HG02870 (cell line): ENCODE measurements at regions not wholly inside any gene's neighbourhood (a gene's known extent, or its start where the extent isn't known, plus 50 kb on each side); places are given as distances from the start of the nearest gene placed in this dataset.
"Not testable (repeated sequence)": the region's sequence is repeated elsewhere in the genome, so short reads cannot be mapped to it uniquely, and the experiment has no call there.

Experiments
- ATAC-seq: cut with Tn5 transposase; IDR thresholded peaks from one replicate; pipeline ENCODE4 v1.9.1; 2021; ENCODE audit warnings: mild to moderate bottlenecking, moderate library complexity; ENCODE audit not compliant: unreplicated experiment

GRCh38 chr7:116373229-116373628 is 126.3 kb upstream of the CAV2 start:
- not testable (repeated sequence) for ATAC-seq

GRCh38 chr7:116377721-116378120 is 121.8 kb upstream of the CAV2 start:
- no peak for ATAC-seq

- ATAC-seq, result no peak
Observed at GRCh38 chr7:116380025-116380424, 119.5 kb upstream of the CAV2 start.

GRCh38 chr7:116382375-116382774 is 117.2 kb upstream of the CAV2 start:
- no peak for ATAC-seq

- no peak for ATAC-seq
Observed at GRCh38 chr7:116384936-116385635, 114.5 kb upstream of the CAV2 start.

GRCh38 chr7:116386674-116387073 is 112.9 kb upstream of the CAV2 start:
- ATAC-seq, result no peak

DNA sequence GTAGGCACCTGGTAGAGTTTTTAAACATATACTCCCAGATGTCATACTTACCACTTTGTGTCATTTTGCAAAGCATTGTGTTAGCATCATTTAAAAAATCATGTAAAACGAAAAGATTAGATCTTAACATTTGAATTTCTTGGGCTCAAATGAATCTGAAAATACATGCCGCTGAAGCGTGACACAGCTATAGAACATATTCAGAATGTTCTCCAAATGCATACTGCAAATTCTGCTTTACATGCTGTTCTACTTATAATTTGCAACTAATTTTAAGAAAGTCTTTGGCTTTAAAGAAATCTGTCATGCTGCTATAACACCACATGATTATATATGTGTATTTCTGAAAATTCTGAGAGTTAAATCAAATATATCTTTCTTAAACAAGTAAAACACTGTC is 109.2 kb upstream of the CAV2 start:
- no peak for ATAC-seq

DNA sequence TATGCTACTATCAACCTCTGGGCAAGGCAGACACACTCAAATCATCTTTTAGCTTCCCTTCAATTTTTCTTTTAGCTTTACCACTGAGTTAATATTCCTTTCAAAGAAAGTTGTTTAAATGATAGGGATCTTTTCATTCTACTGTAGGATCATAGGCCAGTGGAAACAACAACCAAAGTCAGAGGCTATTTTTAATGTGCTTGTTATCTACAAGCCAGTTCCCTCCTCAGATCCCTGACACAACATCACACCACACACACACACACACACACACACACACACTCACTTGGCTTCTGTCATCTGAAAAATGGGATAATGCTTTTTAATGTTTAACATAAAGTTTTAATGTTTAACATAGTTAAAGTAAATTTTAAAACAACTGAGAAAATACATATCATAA is 106.7 kb upstream of the CAV2 start:
- ATAC-seq, result no peak

- no peak for ATAC-seq
Observed at GRCh38 chr7:116393654-116394053, 105.9 kb upstream of the CAV2 start.

DNA sequence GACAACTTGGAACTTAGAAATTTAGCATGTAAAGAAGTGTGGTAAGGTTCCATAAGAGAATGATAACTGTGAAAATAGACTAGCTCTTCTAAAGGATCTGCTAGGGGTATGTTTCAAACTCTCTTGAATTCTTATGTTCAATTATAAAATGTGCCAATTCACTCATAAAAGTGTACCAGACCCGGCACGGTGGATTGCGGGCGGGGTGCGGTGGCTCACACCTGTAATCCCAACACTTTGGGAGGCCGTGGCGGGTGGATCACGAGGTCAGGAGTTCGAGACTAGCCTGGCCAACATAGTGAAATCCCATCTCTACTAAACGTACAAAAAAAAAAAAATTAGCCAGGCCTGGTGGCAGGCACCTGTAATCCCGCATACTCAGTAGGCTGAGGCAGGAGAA is 105.4 kb upstream of the CAV2 start:
- no peak for ATAC-seq

DNA sequence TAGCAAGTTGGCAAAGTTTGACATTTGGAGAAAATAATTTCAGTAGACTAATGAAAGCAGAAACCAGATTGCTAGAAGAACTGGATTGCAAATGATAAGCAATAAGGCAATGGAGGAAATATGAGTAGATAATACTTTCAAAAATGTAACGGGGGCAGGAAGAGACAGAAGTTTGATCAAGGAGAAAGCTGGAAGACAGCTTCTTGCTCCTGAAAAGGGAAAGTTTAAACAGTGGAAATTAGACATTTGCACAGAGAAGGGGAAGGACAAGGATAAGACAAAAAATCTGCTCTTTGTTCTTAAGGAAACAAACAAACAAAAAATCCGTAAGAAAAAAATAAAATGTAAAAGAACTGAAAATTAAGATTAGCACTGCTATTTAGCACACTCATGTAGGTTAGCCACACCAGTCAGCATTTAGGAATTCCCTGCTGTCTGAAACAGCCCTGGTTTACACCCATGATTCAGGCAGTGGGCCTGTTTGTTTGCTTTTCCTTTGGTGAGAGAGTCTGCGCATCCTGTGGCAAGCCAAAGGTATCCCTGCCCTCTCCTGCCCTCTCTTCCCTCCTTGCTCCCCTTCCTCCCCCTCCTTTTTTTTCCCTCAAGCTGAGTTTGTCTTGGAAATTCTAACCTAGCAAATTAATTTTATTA is 104.3 kb upstream of the CAV2 start:
- no peak for ATAC-seq

DNA sequence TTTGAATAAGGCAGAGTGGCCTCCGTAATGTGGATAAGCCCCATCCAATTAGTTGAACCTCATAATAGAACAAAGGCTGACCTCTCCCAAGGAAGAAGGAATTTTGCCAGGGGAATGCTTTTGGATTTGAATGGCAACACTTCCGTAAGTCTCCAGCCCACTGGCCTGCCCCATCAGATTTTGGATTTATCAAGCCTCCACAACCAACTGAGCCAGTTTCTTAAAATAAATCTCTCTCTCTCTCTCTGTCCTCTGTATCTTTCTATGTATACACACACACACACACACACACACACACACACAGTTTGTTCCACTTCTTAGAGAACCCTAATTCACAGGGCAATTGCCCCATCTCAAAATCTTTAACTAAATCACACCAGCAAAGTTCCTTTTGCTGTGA is 100.9 kb upstream of the CAV2 start:
- no peak for ATAC-seq

DNA sequence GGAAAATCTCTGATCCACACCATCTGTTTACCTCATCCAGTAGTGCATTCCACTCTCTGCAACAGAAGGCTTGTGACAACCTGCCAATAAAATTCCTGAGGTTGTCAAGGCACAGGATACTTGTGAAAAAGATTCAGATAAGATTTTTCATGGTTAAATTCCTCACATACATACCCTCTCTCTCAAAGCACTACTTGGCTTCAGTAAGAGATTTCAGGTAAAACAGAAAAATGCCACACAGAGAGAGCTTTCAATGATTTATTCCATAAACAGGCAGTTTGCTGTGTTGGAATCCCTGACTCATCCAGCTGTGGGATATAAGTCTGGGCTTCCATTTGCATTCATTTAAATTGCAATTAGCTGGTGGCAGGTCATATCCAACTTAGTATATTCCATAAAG is 99.7 kb upstream of the CAV2 start:
- ATAC-seq, result no peak

GRCh38 chr7:116400522-116400921 is 99.0 kb upstream of the CAV2 start:
- no peak for ATAC-seq

DNA sequence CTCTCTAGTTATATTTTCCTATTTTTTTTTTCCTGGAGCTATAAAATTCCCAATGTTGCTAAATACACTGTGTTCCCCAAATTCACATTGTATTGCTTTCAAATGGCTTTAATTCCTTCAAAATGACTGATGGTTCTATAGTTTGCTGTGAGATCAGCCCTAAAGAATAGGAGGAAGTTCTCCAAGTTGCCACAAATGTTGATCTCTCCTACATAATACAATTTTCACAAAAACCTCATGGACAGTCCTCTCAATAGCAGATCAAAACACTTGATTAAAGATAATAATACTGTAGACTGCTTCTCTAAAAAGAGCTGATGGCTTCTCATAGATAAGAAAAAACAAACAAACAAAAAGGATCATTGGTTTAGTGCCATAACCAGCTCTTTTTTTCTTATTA is 97.8 kb upstream of the CAV2 start:
- no peak for ATAC-seq

GRCh38 chr7:116403265-116403664 is 96.3 kb upstream of the CAV2 start:
- ATAC-seq, result no peak

DNA sequence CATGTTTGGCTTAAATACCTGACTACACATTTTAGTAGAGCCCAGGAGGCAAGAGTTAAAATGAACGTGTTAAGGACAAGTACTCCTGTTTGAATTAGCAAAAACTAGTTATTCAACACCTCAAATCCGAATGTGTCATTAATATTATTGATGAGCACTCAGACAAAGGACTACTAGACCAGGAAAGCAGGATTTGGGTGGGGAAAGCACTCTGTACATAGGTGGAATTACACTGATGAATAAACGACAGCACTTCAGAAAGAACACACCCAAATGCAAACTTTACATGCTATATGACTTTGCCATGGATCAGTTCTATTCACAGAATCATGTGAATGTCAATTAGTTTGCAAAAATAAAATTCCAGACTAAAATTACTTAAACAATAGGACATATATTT is 95.1 kb upstream of the CAV2 start:
- ATAC-seq, result no peak

DNA sequence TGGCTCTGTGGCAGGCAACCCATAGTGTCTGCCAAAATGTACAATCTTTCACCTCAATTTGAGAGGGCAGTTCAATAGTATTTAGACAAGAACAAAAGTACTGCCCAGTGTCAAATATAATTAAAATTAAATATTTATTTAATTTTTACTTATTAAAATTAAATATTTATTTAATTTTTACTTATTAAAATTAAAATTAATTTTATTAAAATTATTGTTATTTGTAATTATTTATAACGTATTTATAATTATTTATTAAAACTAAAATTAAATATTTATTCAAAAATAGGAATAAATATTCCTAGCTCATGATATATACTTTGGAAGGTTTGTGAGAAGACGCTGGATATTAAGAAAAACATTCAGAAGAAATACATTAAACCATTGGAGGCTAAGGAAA is 93.7 kb upstream of the CAV2 start:
- ATAC-seq, result no peak

- ATAC-seq, result no peak
Observed at GRCh38 chr7:116407165-116407564, 92.4 kb upstream of the CAV2 start.

GRCh38 chr7:116408166-116408565 is 91.4 kb upstream of the CAV2 start:
- ATAC-seq, result no peak

DNA sequence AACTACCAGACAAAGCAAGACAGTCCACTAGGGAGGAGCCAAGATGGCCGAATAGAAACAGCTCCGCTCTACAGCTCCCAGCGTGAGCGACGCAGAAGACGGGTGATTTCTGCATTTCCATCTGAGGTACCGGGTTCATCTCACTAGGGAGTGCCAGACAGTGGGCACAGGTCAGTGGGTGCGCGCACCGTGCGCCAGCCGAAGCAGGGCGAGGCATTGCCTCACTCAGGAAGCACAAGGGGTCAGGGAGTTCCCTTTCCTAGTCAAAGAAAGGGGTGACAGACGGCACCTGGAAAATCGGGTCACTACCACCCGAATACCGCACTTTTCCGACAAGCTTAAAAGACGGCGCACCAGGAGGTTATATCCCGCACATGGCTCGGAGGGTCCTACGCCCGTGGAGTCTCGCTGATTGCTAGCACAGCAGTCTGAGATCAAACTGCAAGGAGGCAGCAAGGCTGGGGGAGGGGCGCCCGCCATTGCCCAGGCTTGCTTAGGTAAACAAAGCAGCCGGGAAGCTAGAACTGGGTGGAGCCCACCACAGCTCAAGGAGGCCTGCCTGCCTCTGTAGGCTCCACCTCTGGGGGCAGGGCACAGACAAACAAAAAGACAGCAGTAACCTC is 90.6 kb upstream of the CAV2 start:
- not testable (repeated sequence) for ATAC-seq

GRCh38 chr7:116410694-116411093 is 88.8 kb upstream of the CAV2 start:
- ATAC-seq, result not testable (repeated sequence)
